Astrocyte (in vitro differentiated cells and primary cell): ENCODE measurements at regions not wholly inside any gene's neighbourhood (a gene's known extent, or its start where the extent isn't known, plus 50 kb on each side); places are given as distances from the start of the nearest gene placed in this dataset.

Source experiments
- DNase-seq: peaks from one replicate; pipeline ENCODE4 v3.0.0-alpha.2; 2010; ENCODE audit warnings: low read depth
- FAIRE-seq: peaks from 2 replicates; lab custom pipeline; 2011; peaks lifted over from hg19 to GRCh38; lab: Jason Lieb, UNC
- H2AFZ ChIP-seq: 2 replicates; pipeline ENCODE4 v1.6.0; 2012; ENCODE audit warnings: low read depth, low read length, inconsistent platforms
- H3K27ac ChIP-seq: 2 replicates; pipeline ENCODE4 v1.5.1; 2011; ENCODE audit warnings: low read depth, low read length, inconsistent platforms
- H3K27me3 ChIP-seq: 2 replicates; pipeline ENCODE4 v1.6.0; 2011; ENCODE audit warnings: low read length, inconsistent platforms; ENCODE audit not compliant: insufficient read depth
- H3K36me3 ChIP-seq: 2 replicates; pipeline ENCODE4 v1.5.1; 2011; ENCODE audit warnings: low read length, inconsistent platforms; ENCODE audit not compliant: insufficient read depth
- H3K4me1 ChIP-seq: 2 replicates; pipeline ENCODE4 v1.5.1; 2011; ENCODE audit warnings: low read length, inconsistent platforms; ENCODE audit not compliant: insufficient read depth
- H3K4me2 ChIP-seq: 2 replicates; pipeline ENCODE4 v1.6.0; 2012; ENCODE audit warnings: low read length, inconsistent platforms
- H3K4me3 ChIP-seq: 2 replicates; pipeline ENCODE4 v1.5.1; 2011; ENCODE audit warnings: low read depth, mild to moderate bottlenecking, low read length, inconsistent platforms; ENCODE audit not compliant: insufficient read depth
- H3K79me2 ChIP-seq: 2 replicates; pipeline ENCODE4 v1.6.0; 2012; ENCODE audit warnings: mild to moderate bottlenecking, low read length, inconsistent platforms; ENCODE audit not compliant: insufficient read depth
- H3K9ac ChIP-seq: 2 replicates; pipeline ENCODE4 v1.6.0; 2012; ENCODE audit warnings: mild to moderate bottlenecking, low read length, inconsistent platforms
- H3K9me3 ChIP-seq: 2 replicates; pipeline ENCODE4 v1.5.1; 2012; ENCODE audit warnings: low read depth, mild to moderate bottlenecking, low read length, inconsistent platforms; ENCODE audit not compliant: insufficient read depth
- H4K20me1 ChIP-seq: 2 replicates; pipeline ENCODE4 v1.6.0; 2012; ENCODE audit warnings: low read length, inconsistent platforms; ENCODE audit not compliant: insufficient read depth
- H3K27ac Mint-ChIP-seq: one replicate; pipeline ENCODE4 v1.8.0; 2021; ENCODE audit warnings: mild to moderate bottlenecking, mixed read lengths; ENCODE audit not compliant: unreplicated experiment
- H3K27me3 Mint-ChIP-seq: one replicate; pipeline ENCODE4 v1.8.0; 2021; ENCODE audit warnings: low read depth, mixed read lengths; ENCODE audit not compliant: unreplicated experiment
- H3K36me3 Mint-ChIP-seq: one replicate; pipeline ENCODE4 v1.8.0; 2021; ENCODE audit warnings: low read depth, mixed read lengths; ENCODE audit not compliant: unreplicated experiment
- H3K4me1 Mint-ChIP-seq: one replicate; pipeline ENCODE4 v1.8.0; 2021; ENCODE audit warnings: low read depth, mixed read lengths; ENCODE audit not compliant: unreplicated experiment
- H3K4me3 Mint-ChIP-seq: one replicate; pipeline ENCODE4 v1.8.0; 2021; ENCODE audit warnings: mild to moderate bottlenecking, moderate library complexity, mixed read lengths; ENCODE audit not compliant: unreplicated experiment
- H3K9me3 Mint-ChIP-seq: one replicate; pipeline ENCODE4 v1.8.0; 2021; ENCODE audit warnings: mild to moderate bottlenecking, mixed read lengths; ENCODE audit not compliant: unreplicated experiment
- EZH2 ChIP-seq: IDR thresholded peaks from 2 replicates; pipeline ENCODE4 v1.6.1; 2012; ENCODE audit warnings: mild to moderate bottlenecking, low read length, inconsistent platforms; ENCODE audit not compliant: insufficient read depth
- TF ChIP-seq, protein P1 (sequence below): IDR thresholded peaks from 2 replicates; pipeline ENCODE4 v1.5.1; 2011; ENCODE audit warnings: low read depth, mild to moderate bottlenecking, inconsistent platforms, low read length, moderate library complexity; ENCODE audit not compliant: insufficient read depth

- H3K27me3 ChIP-seq = no peaks in the 10 kb centered on the region
- no peaks in the 10 kb centered on the region for H3K9me3 Mint-ChIP-seq
- H3K79me2 ChIP-seq = no peaks in the 10 kb centered on the region
- H3K4me3 ChIP-seq = no peak overlapping the region
- H3K27ac Mint-ChIP-seq = no peak overlapping the region
- H3K4me3 Mint-ChIP-seq = no peak overlapping the region
- no peaks in the 10 kb centered on the region for H3K27me3 Mint-ChIP-seq
- no peaks in the 10 kb centered on the region for H3K9me3 ChIP-seq
- H4K20me1 ChIP-seq = no peaks in the 10 kb centered on the region
- H3K9ac ChIP-seq = no peak overlapping the region
- DNase-seq = no peak
- H3K4me2 ChIP-seq = no peak overlapping the region
- H3K36me3 ChIP-seq = no peaks in the 10 kb centered on the region
- H2AFZ ChIP-seq = no peak overlapping the region
- FAIRE-seq = no peak
- H3K27ac ChIP-seq = no peak overlapping the region
- TF ChIP-seq, protein P1, sequence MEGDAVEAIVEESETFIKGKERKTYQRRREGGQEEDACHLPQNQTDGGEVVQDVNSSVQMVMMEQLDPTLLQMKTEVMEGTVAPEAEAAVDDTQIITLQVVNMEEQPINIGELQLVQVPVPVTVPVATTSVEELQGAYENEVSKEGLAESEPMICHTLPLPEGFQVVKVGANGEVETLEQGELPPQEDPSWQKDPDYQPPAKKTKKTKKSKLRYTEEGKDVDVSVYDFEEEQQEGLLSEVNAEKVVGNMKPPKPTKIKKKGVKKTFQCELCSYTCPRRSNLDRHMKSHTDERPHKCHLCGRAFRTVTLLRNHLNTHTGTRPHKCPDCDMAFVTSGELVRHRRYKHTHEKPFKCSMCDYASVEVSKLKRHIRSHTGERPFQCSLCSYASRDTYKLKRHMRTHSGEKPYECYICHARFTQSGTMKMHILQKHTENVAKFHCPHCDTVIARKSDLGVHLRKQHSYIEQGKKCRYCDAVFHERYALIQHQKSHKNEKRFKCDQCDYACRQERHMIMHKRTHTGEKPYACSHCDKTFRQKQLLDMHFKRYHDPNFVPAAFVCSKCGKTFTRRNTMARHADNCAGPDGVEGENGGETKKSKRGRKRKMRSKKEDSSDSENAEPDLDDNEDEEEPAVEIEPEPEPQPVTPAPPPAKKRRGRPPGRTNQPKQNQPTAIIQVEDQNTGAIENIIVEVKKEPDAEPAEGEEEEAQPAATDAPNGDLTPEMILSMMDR = no peak
- H3K36me3 Mint-ChIP-seq = no peaks in the 10 kb centered on the region
- peaks cover 15% of the 10 kb centered on the region for H3K4me1 Mint-ChIP-seq
- H3K4me1 ChIP-seq = peaks cover 2% of the 10 kb centered on the region
Measured at GRCh38 chr4:128579154-128579853, 230.2 kb upstream of the JADE1 start.

- no peak overlapping the region for H2AFZ ChIP-seq
- TF ChIP-seq EZH2 = no peak
- TF ChIP-seq, protein P1 = peak; percentile 52
Measured at GRCh38 chr4:128574706-128575105, 234.8 kb upstream of the JADE1 start.

DNA sequence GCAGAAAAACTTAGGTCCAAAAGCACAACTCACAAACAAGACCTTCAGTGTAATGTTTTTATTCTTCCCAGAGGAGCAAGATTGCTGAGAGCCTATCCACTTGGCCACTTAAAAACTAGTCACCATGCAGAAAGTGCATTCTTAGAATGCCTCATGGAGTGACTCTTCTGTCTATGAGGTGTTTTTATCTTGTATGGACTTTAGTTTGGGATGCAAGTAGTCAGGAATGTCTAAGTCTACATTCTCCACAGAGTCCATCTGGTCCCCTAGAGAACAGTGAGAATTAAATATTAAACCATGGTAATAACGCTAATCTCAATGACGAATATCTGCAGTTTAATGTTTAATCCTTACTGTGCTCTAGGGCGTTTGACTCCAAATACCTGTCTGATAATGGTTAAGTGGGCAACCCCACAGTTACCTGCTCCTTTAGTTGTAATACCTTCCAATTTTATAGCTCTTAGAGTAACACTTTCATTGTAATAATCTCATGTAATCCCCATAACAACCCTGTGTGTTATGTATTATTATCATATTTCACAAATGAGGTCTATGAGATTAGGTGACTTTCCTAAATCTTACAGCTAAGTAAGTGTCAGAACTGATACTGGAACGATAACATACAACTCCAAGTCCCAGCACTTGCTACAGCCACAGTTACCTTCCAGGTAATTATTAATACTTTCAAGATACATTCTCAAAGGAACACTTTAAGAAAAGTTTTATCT is 235.6 kb upstream of the JADE1 start:
- H3K4me1 ChIP-seq = peaks cover 42% of the 10 kb centered on the region
- Mint-ChIP-seq H3K36me3 (no peaks in the 10 kb centered on the region), H3K4me1 (peaks cover 56% of the 10 kb centered on the region), H3K4me3 (no peak overlapping the region), H3K27me3 (no peaks in the 10 kb centered on the region), H3K27ac (peak overlapping the region; percentile 96), H3K9me3 (no peaks in the 10 kb centered on the region)
- H3K4me3 ChIP-seq = no peak overlapping the region
- peak overlapping the region; percentile 90 for H3K27ac ChIP-seq
- no peak overlapping the region for H2AFZ ChIP-seq
- DNase-seq (peak; percentile 97), FAIRE-seq (peak; percentile 98)
- H3K4me2 ChIP-seq = peak overlapping the region; percentile 64
- H3K27me3 ChIP-seq = no peaks in the 10 kb centered on the region
- H4K20me1 ChIP-seq = no peaks in the 10 kb centered on the region
- H3K79me2 ChIP-seq = no peaks in the 10 kb centered on the region
- no peaks in the 10 kb centered on the region for H3K36me3 ChIP-seq
- TF ChIP-seq, protein P1 = no peak
- no peak for TF ChIP-seq EZH2
- no peaks in the 10 kb centered on the region for H3K9me3 ChIP-seq
- peak overlapping the region; percentile 67 for H3K9ac ChIP-seq

More at GRCh38 chr4:128574706-128575105, 234.8 kb upstream of the JADE1 start:
- Histone ChIP-seq H3K9me3 (no peaks in the 10 kb centered on the region), H3K79me2 (no peaks in the 10 kb centered on the region), H4K20me1 (no peaks in the 10 kb centered on the region), H3K4me2 (no peak overlapping the region), H3K27me3 (no peaks in the 10 kb centered on the region), H3K27ac (peak overlapping the region; percentile 90), H3K4me1 (peaks cover 42% of the 10 kb centered on the region), H3K36me3 (no peaks in the 10 kb centered on the region), H3K9ac (no peak overlapping the region), H3K4me3 (no peak overlapping the region)
- Mint-ChIP-seq H3K36me3 (no peaks in the 10 kb centered on the region), H3K27me3 (no peaks in the 10 kb centered on the region), H3K4me3 (no peak overlapping the region), H3K9me3 (no peaks in the 10 kb centered on the region), H3K27ac (peak overlapping the region; percentile 96), H3K4me1 (peaks cover 53% of the 10 kb centered on the region)
- DNase-seq (peak; percentile 30), FAIRE-seq (no peak)
